ENCODE measurements at regions not wholly inside any gene's neighbourhood (a gene's known extent, or its start where the extent isn't known, plus 50 kb on each side); places are given as distances from the start of the nearest gene placed in this dataset.

- no peak for DNase-seq
Measured at GRCh38 chr2:30055548-30055947, 91.3 kb upstream of the YPEL5 start.

GRCh38 chr2:30060562-30060961, 86.2 kb upstream of the YPEL5 start:
- DNase-seq = no peak

- no peak for DNase-seq
Measured at GRCh38 chr2:30068067-30068466, 78.7 kb upstream of the YPEL5 start.

- DNase-seq = peak; percentile 57 to 83
Measured at GRCh38 chr2:30072250-30072842, 74.5 kb upstream of the YPEL5 start.

GRCh38 chr2:30073523-30073922, 73.3 kb upstream of the YPEL5 start:
- no peak for DNase-seq

- no peak for DNase-seq
Measured at GRCh38 chr2:30074023-30074422, 72.8 kb upstream of the YPEL5 start.

GRCh38 chr2:30078521-30078920, 68.3 kb upstream of the YPEL5 start:
- DNase-seq = no peak

GRCh38 chr2:30084915-30085314, 61.9 kb upstream of the YPEL5 start:
- DNase-seq = no peak

- DNase-seq = no peak
Measured at GRCh38 chr2:30089171-30089570, 57.6 kb upstream of the YPEL5 start.

- no peak for DNase-seq
Measured at GRCh38 chr2:30095402-30095801, 51.4 kb upstream of the YPEL5 start.

GRCh38 chr2:30096451-30096850, 50.4 kb upstream of the YPEL5 start:
- DNase-seq = no peak
